GM18870 (cell line): ENCODE measurements at regions not wholly inside any gene's neighbourhood (a gene's known extent, or its start where the extent isn't known, plus 50 kb on each side); places are given as distances from the start of the nearest gene placed in this dataset.
"Not testable (repeated sequence)": the region's sequence is repeated elsewhere in the genome, so short reads cannot be mapped to it uniquely, and the experiment has no call there.

Experiments used
- ATAC-seq: cut with Tn5 transposase; IDR thresholded peaks from one replicate; pipeline ENCODE4 v1.9.1; 2021; ENCODE audit warnings: moderate library complexity; ENCODE audit not compliant: unreplicated experiment

DNA sequence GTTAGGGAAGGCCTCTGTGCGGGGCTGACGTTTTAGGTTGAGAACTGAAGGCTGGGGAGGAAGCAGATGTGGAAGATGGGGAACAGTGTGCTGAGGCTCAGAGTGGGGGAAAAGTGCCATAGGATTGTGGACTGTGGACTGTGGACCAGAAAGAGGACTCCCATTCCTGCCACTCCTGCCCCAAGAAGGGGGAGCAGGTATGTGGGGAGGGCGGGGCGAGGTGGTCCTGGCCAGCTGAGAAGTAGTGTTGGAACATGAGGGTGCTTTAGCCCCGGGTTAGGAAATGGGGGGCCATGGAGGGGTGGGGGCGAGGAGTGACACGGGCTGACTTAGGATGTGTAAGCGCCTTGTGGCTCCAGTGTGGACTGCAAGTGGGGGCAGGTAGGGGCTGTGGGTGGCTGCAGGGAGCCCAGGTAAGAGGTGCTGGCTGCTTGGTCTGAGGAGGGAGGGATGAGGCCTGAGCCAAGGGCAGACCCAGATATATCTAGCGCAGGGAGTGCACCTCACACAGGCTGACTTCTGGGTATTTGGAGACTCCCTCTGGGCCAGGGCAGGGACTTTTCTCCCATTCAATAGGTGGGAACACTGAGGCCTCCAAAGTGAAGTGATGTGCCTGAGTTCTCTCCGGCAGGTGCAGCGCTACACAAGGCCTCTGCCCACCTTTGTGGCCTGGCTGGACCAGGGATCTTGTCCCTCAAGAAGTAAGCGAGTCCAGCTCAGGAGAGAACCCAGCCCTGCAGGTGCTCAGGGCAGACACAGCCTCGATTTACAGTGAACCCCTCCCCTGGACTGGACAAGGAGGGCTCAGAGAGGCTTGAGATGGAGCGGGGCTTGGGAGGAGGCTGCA, 76.6 kb upstream of the TOX2 start:
- ATAC-seq = no peak

DNA sequence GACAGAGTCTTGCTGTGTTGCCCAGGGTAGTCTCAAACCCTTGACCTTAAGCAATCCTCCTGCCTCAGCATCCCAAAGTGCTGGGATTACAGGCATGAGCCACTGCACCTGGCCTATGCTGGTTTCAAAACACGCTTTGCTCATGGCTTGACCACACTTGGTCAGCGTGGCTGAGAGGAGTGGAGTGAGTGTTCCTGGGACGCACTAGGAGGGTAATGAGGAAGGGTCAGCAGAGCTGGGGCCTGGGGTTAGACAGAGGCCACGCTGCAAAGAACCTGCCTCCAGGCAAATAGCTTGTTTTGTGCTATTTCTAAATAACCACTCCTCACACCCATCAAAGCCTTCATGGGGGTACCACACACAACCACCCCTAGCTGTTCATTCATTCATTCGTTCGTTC, 77.9 kb upstream of the TOX2 start:
- no peak for ATAC-seq

DNA sequence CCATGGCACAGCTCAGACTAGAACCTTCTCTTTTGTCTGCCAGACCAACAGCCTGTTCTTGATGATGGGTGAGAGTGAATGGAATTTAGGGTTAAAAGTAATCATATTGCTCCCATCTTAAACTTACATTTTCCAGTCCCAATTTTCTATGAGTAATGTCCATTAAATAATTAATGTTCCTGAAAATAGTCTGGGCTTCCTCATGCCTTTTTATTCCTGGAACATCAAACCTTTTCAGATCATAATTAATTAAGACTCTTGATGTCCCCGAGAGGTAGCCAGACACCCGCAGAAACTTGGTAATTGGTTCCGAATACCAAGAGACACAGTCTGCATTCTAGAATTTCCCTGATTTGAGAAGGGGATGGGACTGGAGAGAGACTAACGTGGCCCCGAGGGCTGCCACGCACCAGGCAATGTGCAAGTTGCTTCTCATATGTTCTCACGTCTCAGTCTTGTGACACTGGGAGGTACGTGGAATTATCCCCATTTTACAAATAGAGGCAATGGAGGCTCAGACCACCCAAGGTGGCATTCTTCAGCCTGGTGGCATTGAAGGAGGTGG, 78.6 kb upstream of the TOX2 start:
- ATAC-seq = no peak

DNA sequence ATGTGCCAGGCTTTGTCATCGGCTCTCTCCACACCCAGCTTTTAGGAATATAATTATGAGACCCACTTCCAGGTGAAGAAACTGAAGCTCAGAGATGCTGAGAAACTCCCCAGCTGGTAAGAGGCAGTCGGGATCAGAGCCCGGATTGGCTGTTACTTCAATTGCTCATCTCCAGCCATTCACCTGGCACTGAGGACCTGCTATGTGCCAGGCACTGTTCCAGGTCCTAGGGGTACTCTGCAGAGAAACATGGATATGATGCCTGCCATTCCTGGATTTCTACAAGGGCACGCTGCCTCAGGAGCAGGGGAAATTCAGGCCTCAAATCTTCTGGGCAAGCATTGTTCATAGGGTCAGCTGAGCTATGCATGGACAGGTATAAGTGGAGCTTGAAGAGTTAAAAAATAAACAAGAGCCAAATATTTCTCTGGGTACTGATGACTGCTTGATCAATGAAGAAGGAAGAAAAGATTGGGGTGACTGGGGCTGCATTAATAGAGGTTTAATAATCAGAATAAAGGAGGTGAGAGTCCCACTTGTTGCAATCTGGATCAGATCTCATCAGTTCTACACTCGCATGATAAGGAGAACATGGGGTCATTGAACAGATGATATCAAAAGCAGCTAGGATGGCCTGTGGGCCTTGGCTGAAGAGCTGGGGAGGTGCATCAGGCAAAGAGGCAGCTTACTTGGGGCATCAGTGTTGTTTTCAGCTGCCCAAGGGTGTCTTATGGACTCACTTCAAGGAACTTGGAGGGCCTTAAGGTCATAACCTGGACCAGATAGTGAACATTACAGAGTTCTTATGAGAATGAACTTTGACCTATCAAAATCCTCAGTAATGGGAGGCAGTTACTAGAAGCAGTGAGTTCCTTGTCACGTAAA, 80.9 kb upstream of the TOX2 start:
- ATAC-seq = no peak

DNA sequence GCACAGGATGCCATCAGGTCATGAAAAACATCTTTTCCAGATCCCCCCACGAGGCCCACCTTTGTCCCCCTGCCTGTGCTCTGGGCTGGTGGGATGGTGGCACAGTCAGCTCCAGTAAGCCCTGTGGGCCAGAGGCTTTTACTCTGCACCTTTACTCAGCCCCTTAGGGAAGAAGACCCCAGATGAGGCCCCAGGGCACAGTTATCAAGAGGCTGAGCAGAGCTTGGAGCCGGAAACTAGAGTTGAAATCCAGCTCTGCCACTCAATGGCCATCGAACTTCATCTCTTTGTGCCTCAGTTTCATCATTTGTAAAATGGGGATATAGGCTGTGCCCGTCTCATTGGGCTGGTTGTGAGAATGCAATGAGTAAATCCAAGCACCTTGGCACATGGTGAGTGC, 81.7 kb upstream of the TOX2 start:
- no peak for ATAC-seq

DNA sequence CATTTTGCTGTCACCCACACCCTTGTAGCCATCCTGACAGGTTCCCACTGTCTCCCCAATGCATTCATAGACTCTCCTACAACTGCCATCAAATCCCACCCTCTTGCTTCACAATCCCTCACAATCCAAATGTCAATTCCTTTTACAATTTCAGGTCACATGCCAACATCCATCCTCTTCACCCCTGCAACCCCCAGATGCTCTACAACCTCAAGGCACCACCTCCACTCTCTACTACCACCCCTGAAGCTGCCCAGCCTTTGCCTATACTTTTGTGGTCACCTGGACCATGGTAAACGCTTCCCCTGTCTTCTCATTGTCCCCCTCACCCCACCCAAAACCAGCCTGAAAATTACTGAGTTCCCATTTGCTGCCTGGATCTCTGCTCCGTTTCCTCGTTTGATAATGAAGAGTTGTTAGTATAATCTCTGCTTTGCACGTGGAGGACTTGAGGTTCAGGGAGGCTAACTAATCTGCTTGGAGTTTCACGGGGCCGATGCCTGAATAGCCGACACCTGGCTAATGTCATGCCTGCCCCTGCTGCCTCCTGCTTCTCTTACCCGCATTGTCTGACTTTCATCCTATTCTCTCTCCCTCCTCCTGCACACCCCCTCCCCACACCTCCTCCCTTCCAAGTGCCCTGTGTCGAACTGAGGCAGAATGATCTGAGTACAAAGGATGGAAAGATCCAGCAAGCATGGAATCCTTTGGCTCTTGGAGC, 82.4 kb upstream of the TOX2 start:
- no peak for ATAC-seq

DNA sequence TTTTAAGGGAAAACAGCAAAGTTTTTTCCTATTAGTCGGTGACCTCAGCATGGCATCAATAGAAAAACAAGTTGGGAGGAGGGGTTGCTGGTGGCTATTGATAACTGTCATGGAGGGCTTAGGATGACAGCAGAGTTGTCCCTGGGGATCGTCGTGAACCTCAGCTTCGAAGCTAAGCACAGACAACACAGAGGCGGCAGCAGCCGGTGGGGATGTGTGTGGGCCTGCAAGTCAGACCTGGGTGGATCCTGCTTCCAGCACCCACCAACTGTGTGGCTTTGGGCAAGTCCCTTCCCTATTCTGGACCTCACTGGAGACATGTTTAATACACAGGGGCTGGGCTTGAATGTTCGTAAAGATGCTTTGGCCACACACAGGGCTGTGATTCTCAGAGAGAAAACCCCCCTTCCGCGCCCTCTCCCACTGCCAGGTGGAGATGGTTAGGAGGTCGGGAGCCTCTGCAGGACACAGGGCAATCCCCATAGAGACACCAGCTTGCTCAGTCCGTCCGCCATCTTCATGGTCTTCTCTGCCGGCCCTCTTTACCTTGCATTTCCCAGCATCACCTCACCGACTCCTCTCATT, 83.1 kb upstream of the TOX2 start:
- ATAC-seq = no peak

DNA sequence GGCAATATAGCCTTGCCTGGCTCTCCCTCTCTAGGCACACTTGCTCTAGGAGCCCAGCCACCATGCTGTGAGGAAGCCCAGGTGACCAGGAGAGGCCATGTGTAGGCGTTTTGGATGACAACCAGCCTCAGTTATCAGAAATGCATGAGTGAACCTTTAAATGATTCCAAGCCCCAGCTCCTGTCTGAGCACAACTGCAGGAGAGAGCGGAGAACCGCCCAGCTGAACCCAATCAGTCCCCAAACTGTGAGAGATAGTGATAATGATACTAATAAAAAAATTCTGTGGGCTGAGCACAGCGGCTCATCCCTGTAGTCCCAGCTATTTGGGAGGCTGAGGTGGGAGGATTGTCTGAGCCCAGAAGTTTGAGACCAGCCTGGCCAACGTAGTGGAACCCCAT, 83.8 kb upstream of the TOX2 start:
- no peak for ATAC-seq

DNA sequence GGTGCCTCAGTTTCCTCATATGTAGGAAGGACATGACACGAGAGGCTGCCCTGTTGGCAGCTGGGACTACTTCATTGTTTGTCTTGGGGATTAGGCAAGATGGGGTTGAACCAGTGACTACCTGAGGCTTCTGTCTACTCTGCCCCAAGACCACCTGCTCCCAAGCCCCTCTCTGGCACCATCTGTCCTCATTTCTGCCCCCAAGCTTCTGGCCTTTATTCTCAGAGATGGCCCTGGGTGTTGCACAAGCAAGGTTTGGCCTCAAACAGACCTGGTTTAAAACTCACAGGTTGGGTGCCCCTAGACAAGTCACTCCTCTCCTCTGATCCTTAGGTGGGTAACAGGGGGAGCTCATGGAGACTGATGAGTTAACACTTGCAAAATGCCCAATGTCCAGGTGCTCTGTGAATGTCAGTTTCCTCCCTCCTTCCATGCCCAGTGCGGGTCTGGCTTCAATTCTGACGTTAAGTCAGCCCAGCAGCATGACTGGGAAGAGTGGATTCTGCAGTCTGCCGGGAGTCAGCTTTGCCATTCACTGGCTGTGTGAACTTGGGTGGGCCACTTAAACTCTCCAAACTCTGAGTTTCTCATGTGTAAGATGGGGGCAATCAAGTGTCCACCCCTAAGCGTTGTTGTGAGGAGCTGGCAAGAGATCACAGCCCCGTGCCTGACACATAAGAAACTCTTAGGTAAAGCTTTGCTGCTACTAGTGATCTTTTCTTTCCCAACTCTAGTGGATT, 84.5 kb upstream of the TOX2 start:
- no peak for ATAC-seq

DNA sequence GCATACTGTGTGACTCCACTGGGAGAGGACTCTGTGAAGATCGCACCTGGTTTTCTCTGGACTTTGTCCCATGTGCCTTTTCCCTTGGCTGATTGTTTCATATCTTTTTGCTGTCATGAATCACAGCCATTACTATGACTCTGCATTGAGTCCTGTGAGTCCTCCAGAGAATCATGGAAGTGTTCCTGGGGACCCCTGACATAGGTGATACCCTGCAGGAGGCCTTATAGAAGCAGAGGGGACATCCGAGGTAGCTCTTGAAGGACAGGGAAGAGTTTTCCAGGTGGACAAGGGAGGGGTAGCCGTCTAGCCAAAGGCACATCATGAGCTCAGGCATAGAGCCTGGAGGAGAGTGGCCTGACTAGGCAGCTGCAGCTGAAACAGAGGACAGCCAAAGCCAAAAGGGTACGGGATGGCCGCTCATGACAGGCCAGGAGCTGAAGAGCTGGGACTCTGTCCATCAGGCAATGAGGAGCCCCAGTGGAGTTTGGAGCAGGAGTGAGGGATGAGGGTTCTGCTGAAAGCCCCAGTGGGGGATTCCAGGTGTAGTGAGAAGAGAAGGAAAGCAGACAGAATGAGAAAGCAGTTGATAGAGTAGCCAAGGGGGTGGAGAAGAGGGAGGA, 86.6 kb upstream of the TOX2 start:
- ATAC-seq = no peak

DNA sequence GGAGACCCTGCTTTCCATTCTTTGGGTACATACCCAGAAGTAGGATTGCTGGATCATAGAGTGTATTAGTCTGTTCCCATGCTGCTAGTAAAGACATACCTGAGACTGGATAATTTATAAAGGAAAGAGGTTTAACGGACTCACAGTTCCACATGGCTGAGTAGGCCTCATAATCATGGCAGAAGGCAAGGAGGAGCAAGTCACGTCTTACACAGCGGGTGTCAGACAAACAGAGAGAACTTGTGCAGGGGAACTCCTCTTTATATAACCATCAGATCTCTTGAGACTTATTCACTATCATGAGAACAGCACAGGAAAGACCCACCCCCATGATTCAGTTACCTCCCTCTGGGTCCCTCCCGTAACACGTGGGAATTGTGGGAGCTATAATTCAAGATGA, 87.7 kb upstream of the TOX2 start:
- not testable (repeated sequence) for ATAC-seq

DNA sequence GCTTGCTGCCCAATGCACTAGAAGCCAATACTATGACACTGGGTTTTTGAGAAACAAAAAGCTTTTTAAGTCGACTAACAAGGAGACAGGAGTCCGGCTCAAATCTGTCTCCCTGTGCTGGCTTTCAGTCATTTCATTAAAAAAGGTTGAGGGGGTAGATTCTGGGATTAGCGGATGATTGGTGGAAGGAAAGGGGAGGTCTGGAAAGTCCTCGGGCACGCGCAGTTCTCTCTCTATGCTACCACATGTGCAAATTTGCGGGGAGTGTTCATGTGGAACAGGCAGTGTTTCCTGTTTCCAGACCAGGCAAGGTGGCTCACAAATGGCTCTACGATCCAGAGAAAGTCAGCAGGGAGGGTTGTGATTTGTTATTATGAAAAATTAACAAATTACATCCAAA, 89.1 kb upstream of the TOX2 start:
- no peak for ATAC-seq

DNA sequence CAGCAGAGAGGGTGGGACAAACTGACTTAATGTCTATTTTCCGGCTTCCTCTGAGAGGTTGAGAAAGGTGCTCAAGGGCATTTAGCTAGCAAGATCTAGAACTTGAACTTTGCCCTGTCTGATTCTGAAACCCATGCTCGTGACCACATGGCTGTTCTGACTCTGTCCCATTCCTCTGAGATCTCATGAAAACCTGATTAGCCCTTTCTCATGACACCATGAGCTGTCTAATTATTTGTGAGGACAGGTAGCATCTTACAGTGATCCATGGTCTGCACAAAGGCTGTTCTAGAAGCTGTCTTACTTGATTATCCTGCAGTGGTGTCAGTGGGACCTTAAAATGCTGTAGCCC, 89.6 kb upstream of the TOX2 start:
- ATAC-seq = peak; percentile 72

DNA sequence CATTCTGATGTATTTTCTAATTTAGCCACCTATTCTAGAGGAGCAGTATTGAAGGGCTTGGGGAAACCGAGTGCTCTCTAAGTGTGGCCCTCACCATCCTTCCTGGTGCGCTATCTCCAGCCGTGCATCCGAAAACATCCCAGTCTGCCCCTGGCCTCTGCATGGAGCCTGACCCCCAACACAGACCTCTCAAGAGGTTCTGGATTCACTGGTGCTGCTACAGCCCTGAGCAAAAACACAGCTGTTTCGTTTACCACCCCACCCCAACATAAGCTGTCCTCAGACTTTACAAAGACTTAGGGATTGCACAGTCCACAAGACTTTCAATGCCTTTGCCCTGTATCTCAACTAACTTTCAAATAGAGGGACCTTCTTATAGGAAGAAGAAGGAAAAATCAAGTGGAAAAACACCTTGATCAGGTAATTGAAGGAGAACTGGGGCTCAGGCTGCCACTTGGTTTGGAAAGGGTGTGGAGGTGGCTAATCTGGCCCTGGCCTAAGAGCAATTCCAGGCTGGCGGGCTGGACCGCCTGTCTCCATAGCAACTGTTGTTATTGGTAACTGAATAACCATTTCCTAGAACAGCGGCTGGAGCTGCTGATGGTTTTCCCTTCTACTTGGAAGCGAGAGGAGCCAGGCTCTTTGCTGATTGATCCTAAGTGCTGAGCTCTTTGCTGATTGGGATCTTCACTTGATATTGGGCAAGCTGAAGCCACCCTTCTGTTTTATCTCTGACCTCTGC, 90.2 kb upstream of the TOX2 start:
- ATAC-seq = peak; percentile 10

DNA sequence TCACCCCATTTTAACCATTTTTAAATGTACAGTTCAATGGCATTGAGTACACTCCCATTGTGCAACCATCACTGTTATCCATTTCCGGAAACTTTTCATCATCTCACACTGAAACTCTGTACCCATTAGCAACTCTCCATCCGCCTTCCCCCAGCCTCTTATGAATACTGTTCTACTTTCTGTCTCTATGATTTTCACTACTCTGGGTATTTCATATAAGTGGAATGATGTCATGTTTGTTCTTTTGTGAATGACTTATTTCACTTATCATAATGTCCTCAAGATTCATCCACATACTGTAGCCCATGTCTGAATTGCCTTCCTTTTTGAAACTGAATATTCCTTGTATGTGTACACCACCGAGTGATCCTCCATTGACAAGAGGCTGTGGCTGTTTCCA, 92.9 kb upstream of the TOX2 start:
- ATAC-seq = no peak

DNA sequence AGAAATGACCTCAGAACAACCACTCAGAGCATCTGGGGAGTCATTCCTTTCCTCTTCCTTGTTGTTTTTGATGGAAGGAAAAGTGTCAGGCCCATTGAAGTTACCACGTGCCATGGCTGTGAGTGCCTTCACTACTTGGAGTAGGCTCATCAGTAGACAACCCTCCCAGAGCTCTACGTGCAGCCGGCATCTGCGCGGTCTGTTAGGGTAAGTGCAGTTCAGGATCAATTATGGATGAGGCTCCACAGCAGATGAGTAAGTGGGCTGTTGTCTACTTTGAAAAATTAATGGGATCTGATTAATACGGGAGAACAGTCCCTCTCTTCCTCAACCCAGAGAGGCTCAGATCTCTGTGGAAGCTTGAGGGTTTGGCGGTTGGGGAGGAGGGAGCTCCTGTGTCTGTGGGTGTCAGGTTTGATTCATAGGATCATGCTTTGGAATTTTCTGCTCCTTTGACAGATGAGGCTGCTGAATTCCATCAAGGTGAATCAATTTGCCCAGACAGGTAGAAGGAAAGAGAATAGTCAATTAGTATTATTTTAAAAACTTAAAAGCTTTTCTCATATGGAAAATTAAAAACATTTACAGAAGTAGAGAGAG, 93.8 kb upstream of the TOX2 start:
- no peak for ATAC-seq

DNA sequence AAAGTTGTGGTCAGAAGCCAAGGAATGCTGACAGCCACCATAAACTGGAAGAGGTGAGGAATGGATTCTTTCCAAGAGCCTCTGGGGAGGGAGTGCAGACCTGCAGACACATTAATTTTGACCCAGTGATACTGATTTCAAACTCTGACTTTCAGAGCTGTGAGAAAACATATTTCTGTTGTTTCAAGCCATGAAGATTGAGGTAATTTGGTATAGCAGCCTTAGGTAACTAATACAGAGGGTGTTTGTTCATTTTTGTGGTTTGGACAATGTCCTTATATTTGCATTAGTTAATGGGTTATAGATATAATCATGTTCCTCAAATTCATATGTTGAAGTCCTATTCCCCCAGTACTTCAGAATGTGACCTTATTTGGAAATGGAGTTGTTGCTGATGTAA, 85.4 kb upstream of the GTSF1L start:
- ATAC-seq = no peak

DNA sequence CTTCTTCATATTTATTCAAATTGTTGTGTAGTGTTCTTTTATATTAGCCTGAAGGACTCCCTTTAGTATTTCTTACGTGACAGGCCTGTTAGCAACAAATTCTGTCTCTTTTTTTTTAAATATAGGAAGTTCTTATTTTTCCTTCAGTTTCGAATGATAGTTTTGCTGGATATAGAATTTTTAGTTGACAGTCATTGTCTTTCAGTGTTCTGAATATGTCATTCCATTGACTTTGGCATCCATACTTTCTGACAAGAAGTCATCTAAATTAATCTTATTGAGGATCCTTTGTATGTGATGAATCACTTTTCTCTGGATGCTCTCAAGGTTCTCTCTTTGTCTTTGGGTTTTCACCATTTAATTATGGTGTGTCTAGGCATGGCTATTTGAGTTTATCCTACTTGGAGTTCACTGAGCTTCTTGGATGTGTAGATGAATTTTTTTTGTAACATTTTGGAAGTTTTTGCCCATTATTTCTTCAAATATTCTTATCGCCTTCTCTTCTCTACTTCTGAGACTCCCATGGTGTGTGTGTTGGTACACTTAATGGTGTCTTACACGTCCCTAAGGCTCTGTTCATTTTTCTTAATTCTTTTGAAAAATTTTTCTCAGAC, 82.5 kb upstream of the GTSF1L start:
- no peak for ATAC-seq
